ENCODE measurements at regions not wholly inside any gene's neighbourhood (a gene's known extent, or its start where the extent isn't known, plus 50 kb on each side); places are given as distances from the start of the nearest gene placed in this dataset.

GRCh38 chr5:53211799-53212198, 102.2 kb upstream of the MOCS2 start:
- Histone ChIP-seq H3K9me3 (ENCODE audit: insufficient read depth, low read length) (no peaks in the 10 kb centered on the region), H3K79me2 (ENCODE audit: low read length) (no peaks in the 10 kb centered on the region), H3K9ac (ENCODE audit: low read length) (no peak overlapping the region), H4K20me1 (ENCODE audit: insufficient read depth, low read length) (no peaks in the 10 kb centered on the region), H3K27ac (ENCODE audit: low read length) (no peak overlapping the region), H2AFZ (ENCODE audit: low read depth, low read length) (no peak overlapping the region), H3K4me3 (ENCODE audit: low read length) (no peak overlapping the region), H3K4me2 (ENCODE audit: low read length) (no peak overlapping the region), H3K4me1 (ENCODE audit: low read length) (no peaks in the 10 kb centered on the region), H3K27me3 (ENCODE audit: low read depth, low read length) (no peaks in the 10 kb centered on the region), H3K36me3 (replicated peaks; ENCODE audit: low read depth, low read length) (no peaks in the 10 kb centered on the region)
- no peak for TF ChIP-seq EZH2phosphoT487 (IDR thresholded peaks at IDR 0.05; ENCODE audit: low read depth)
- TF ChIP-seq CTCF (IDR thresholded peaks at IDR 0.05; ENCODE audit: low read depth, low read length) = no peak

- H3K4me3 ChIP-seq (ENCODE audit: low read length) = peak overlapping the region; percentile 60
- no peaks in the 10 kb centered on the region for H4K20me1 ChIP-seq (ENCODE audit: insufficient read depth, low read length)
- H3K4me2 ChIP-seq (ENCODE audit: low read length) = peak overlapping the region; percentile 79
- peak overlapping the region; percentile 53 for H3K9ac ChIP-seq (ENCODE audit: low read length)
- peak overlapping the region; percentile 76 for H3K27ac ChIP-seq (ENCODE audit: low read length)
- peaks cover 4% of the 10 kb centered on the region; the same call in 1 of the 2 replicates for H3K9me3 ChIP-seq (ENCODE audit: insufficient read depth, low read length)
- H3K79me2 ChIP-seq (ENCODE audit: low read length) = no peaks in the 10 kb centered on the region
- TF ChIP-seq CTCF (IDR thresholded peaks at IDR 0.05; ENCODE audit: low read depth, low read length) (peak; percentile 11; the same call in 1 of the 2 replicates), EZH2phosphoT487 (IDR thresholded peaks at IDR 0.05; ENCODE audit: low read depth) (no peak)
- peak overlapping the region; percentile 73; the same call in 1 of the 2 replicates for H2AFZ ChIP-seq (ENCODE audit: low read depth, low read length)
- H3K36me3 ChIP-seq (replicated peaks; ENCODE audit: low read depth, low read length) = peaks cover 8% of the 10 kb centered on the region
- peaks cover 17% of the 10 kb centered on the region for H3K4me1 ChIP-seq (ENCODE audit: low read length)
- no peaks in the 10 kb centered on the region for H3K27me3 ChIP-seq (ENCODE audit: low read depth, low read length)
These were observed 109.6 kb upstream of the MOCS2 start for GRCh38 chr5:53219174-53219573.

GRCh38 chr5:53219610-53220009, 110.1 kb upstream of the MOCS2 start:
- H3K79me2 ChIP-seq (ENCODE audit: low read length) = no peaks in the 10 kb centered on the region
- H4K20me1 ChIP-seq (ENCODE audit: insufficient read depth, low read length) = no peaks in the 10 kb centered on the region
- H3K4me2 ChIP-seq (ENCODE audit: low read length) = peak overlapping the region; percentile 79
- peak overlapping the region; percentile 73; the same call in 1 of the 2 replicates for H2AFZ ChIP-seq (ENCODE audit: low read depth, low read length)
- H3K4me3 ChIP-seq (ENCODE audit: low read length) = peak overlapping the region; percentile 60
- no peaks in the 10 kb centered on the region for H3K27me3 ChIP-seq (ENCODE audit: low read depth, low read length)
- H3K36me3 ChIP-seq (replicated peaks; ENCODE audit: low read depth, low read length) = peaks cover 8% of the 10 kb centered on the region
- TF ChIP-seq CTCF (IDR thresholded peaks at IDR 0.05; ENCODE audit: low read depth, low read length) (no peak), EZH2phosphoT487 (IDR thresholded peaks at IDR 0.05; ENCODE audit: low read depth) (no peak)
- H3K27ac ChIP-seq (ENCODE audit: low read length) = peak overlapping the region; percentile 76
- H3K9me3 ChIP-seq (ENCODE audit: insufficient read depth, low read length) = peaks cover 4% of the 10 kb centered on the region; the same call in 1 of the 2 replicates
- peaks cover 17% of the 10 kb centered on the region for H3K4me1 ChIP-seq (ENCODE audit: low read length)
- H3K9ac ChIP-seq (ENCODE audit: low read length) = peak overlapping the region; percentile 53

- Histone ChIP-seq H3K27me3 (ENCODE audit: low read depth, low read length) (no peaks in the 10 kb centered on the region), H3K27ac (ENCODE audit: low read length) (no peak overlapping the region), H3K79me2 (ENCODE audit: low read length) (no peaks in the 10 kb centered on the region), H3K4me1 (ENCODE audit: low read length) (no peaks in the 10 kb centered on the region), H3K36me3 (replicated peaks; ENCODE audit: low read depth, low read length) (no peaks in the 10 kb centered on the region), H3K9ac (ENCODE audit: low read length) (no peak overlapping the region), H3K4me2 (ENCODE audit: low read length) (no peak overlapping the region), H3K9me3 (ENCODE audit: insufficient read depth, low read length) (no peaks in the 10 kb centered on the region), H3K4me3 (ENCODE audit: low read length) (no peak overlapping the region), H2AFZ (ENCODE audit: low read depth, low read length) (no peak overlapping the region), H4K20me1 (ENCODE audit: insufficient read depth, low read length) (no peaks in the 10 kb centered on the region)
- no peak for TF ChIP-seq CTCF (IDR thresholded peaks at IDR 0.05; ENCODE audit: low read depth, low read length)
- TF ChIP-seq EZH2phosphoT487 (IDR thresholded peaks at IDR 0.05; ENCODE audit: low read depth) = no peak
These were observed 124.3 kb upstream of the MOCS2 start for GRCh38 chr5:53233645-53234405.
